ENCODE measurements at regions not wholly inside any gene's neighbourhood (a gene's known extent, or its start where the extent isn't known, plus 50 kb on each side); places are given as distances from the start of the nearest gene placed in this dataset.

DNA sequence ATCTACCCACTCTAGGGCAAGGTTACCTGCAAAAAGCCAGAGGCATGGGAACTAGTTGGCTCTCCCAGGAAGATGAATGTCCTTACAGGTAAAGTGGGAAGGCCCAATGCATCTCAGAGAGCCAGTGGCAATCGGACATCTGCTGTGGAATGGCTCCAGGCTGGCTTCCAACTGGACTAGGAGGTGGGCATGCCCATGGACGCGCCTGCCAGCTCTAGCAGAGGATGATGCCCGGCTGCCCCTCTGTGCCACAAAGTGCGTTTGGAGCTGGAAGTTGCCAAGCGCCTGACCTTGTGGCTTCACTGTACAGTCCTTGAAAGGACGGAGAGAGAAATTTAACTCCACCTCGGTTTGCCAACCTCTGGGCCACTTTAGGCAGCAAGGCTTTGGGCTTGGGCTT lies 84.4 kb downstream of the NR2F2 start:
- TF ChIP-seq, protein P1, sequence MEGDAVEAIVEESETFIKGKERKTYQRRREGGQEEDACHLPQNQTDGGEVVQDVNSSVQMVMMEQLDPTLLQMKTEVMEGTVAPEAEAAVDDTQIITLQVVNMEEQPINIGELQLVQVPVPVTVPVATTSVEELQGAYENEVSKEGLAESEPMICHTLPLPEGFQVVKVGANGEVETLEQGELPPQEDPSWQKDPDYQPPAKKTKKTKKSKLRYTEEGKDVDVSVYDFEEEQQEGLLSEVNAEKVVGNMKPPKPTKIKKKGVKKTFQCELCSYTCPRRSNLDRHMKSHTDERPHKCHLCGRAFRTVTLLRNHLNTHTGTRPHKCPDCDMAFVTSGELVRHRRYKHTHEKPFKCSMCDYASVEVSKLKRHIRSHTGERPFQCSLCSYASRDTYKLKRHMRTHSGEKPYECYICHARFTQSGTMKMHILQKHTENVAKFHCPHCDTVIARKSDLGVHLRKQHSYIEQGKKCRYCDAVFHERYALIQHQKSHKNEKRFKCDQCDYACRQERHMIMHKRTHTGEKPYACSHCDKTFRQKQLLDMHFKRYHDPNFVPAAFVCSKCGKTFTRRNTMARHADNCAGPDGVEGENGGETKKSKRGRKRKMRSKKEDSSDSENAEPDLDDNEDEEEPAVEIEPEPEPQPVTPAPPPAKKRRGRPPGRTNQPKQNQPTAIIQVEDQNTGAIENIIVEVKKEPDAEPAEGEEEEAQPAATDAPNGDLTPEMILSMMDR (IDR thresholded peaks at IDR 0.05; ENCODE audit: low read depth, low read length), result no peak
- no peak for DNase-seq (ENCODE audit: extremely low read depth, low read depth)

DNA sequence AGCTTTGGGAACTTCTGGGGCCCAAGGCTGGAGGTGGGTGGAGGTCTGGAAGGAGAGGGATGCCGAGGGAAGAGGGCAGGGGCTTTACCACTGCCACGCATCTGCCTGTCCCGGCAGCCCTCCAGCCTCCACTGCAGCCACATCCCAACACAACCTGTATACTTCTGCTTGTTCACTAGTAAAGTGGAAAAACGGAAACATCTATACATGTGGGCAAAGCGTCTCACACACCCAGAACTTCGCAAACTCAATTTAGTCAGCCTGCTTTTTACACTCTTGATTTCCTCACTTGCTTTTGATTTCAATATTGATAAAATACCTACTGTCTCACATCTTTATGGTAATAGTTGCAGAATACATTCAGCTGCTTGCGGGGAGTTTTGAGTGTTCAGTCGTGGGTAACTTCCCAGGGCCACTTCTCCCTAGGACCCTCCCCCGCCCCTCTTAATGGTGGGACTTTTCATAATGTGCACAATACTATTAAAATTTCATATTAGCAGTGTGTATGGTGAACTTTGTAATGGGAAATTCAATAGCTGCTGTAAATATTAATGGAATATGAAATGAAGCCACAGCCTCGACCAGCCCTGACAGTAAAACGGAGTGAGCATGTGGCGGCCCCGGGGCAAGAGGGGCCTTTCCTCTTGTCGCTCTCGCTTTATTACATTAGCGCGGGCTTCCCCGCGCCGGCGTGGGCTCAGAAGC lies 85.2 kb downstream of the NR2F2 start:
- TF ChIP-seq, protein P1 (IDR thresholded peaks at IDR 0.05; ENCODE audit: low read depth, low read length), result no peak
- DNase-seq (ENCODE audit: extremely low read depth, low read depth), result no peak

DNA sequence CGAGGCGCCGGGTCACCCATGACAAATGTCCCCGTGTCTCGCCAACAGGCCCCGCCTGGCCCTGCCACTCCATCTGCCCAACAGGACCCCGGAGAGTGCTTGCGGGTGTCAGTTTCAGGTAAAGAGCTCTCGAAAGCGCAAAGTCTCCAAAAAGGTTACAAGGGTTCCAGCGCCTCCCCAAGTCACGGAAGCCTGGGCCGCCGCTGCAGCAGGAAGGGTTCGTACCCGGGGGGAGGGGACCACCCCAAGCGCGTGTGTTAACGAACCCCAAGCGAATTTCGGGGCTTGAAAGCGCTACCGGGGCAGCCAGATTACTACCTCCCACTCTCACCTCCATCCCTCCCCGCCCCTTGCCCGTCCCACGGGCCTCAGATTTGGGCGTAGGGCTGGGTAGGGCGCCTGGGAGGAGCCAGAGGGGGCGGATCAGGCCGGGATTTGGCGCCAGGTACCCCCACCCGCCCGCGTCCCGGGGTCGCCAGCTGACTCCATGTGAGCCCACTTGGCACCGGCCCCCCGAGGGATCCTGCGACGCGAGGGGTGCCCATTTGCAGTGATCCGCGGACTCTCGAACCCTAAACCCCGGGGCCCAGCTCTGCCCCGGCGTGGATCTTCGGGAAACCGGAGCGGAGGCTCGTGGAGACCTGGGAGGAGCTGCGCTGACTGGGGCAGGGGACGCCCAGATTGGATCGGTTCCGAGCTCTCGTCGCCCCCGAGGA lies 85.9 kb downstream of the NR2F2 start:
- TF ChIP-seq, protein P1 (IDR thresholded peaks at IDR 0.05; ENCODE audit: low read depth, low read length), result no peak
- no peak for DNase-seq (ENCODE audit: extremely low read depth, low read depth)

DNA sequence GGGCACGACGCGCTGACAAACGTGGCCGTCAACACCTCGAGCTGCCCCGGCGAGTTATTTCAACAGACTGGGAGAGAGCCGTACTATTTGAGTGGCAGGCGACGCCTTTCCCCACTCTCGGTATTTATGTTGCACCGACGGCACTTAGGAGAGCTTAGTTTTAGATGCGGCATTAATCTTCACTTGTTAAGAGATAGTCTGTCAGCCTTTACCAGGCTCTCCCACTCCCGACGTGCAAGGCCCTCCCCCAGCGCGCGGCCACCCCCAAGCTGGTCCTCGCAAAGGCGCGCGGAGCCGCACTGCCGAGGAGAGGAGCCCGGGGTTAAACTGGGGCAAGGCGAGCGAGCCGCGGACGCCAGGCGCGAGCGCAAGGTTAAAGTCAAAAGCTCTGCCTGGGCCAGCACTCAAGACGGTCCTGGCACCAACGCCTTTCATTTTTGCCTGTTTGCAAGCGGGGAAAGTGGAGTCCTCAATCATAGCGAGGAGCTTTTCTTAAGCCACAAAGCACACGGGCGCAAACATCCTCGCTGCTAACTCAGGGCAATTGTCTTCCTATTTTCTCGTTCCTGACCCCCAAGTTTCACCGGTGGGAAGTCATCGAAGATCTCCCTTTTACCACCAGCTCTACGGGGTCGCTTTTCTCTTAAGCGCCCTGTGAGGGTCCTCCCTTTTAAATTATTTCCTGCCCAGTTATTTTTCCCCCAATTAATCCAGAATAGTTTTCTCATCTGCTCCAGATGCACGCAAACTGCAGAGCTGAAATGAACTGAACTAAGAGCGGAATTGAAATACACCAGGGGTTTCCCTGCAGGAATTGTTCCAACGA lies 86.6 kb downstream of the NR2F2 start:
- TF ChIP-seq, protein P1 (IDR thresholded peaks at IDR 0.05; ENCODE audit: low read depth, low read length), result no peak
- no peak for DNase-seq (ENCODE audit: extremely low read depth, low read depth)

DNA sequence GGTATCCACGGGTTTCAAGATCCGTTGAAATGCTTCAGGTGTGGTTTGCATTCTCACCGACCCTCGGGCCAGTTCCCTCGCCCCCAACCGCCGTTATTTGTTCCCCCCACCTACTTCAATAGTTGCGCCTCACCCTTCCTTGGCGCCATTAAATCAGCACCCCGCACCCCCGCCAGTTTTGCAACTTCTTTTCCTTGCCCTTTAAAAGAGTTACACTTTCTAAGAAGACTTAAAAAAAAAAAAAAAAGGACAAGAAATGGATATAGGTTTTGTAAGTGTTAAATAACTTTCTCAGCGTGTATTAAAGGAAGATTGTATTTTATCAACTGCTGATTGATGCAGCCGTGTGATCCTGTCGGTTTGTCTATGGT lies 87.2 kb downstream of the NR2F2 start:
- TF ChIP-seq, protein P1 (IDR thresholded peaks at IDR 0.05; ENCODE audit: low read depth, low read length), result no peak
- DNase-seq (ENCODE audit: extremely low read depth, low read depth), result no peak

DNA sequence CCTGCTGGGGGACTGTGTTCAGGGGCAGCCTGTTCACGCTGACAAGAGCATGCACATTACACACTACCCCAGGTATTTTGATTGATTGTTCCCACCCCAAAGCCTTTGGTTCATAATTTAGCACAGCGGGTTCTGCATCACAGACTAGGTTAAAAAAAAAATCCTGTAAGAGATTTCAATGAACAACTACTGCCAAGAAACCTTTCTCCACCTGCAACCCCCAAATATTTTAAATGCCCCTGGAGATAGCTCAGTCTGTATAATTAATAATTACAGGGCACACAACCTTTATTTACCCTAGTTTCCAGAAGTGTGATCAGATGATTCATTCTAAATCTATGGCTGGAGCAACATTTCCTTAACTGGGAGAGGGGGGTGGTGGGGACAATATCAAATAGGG lies 87.6 kb downstream of the NR2F2 start:
- DNase-seq (ENCODE audit: extremely low read depth, low read depth), result no peak
- TF ChIP-seq, protein P1 (IDR thresholded peaks at IDR 0.05; ENCODE audit: low read depth, low read length), result no peak

DNA sequence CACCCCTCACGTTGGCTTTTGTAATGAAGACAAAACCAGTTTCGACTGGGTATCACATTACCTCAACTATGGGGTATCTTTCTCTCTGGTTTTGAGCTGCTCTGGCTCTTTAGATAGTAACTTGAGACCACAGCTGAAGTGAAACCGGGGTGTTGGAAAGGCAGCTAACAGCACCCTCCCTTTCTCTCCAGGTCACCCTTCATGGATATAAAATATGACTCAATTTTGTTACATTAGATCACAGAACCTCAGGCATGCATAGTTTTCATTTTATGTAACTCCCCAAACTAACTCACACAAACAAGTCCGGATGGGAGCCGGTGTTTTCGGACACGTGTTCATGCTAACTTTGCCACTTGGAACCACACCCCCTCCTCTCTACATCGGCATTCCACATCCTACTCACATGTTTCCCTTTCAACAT lies 90.7 kb downstream of the NR2F2 start:
- TF ChIP-seq, protein P1 (IDR thresholded peaks at IDR 0.05; ENCODE audit: low read depth, low read length), result no peak
- DNase-seq (ENCODE audit: extremely low read depth, low read depth), result no peak

All from AG09319 (cell line).